ENCODE measurements at regions not wholly inside any gene's neighbourhood (a gene's known extent, or its start where the extent isn't known, plus 50 kb on each side); places are given as distances from the start of the nearest gene placed in this dataset.

- Histone ChIP-seq H3K4me1 (replicated peaks; ENCODE audit: insufficient read depth) (no peaks in the 10 kb centered on the region), H2AFZ (no peak overlapping the region), H3K79me2 (ENCODE audit: low read depth) (no peaks in the 10 kb centered on the region), H4K20me1 (ENCODE audit: insufficient read depth) (no peaks in the 10 kb centered on the region), H3K9me2 (ENCODE audit: insufficient read depth) (no peaks in the 10 kb centered on the region), H3K4me3 (no peak overlapping the region), H3K27ac (no peak overlapping the region), H3K36me3 (ENCODE audit: low read depth) (no peaks in the 10 kb centered on the region), H3K9me3 (ENCODE audit: insufficient read depth, low read depth) (no peaks in the 10 kb centered on the region), H3F3A (ENCODE audit: insufficient read depth, low read depth) (no peaks in the 10 kb centered on the region), H3K27me3 (ENCODE audit: insufficient read depth, low read depth) (no peaks in the 10 kb centered on the region), H3K4me2 (no peak overlapping the region)
- CTCF ChIA-PET = no interaction called here
- intact Hi-C loops (cut with micrococcal nuclease; ENCODE audit: unreplicated experiment) = no loop called here
- DNase-seq = no peak
- TF ChIP-seq CTCF (conservative IDR thresholded peaks at IDR 0.05) (no peak), EZH2 (IDR thresholded peaks at IDR 0.05; ENCODE audit: low read depth) (no peak)
- BruUV-seq (replicated peaks) = no TSS peak
- POLR2A ChIA-PET (ENCODE audit: unreplicated experiment) = no interaction called here
Measured at GRCh38 chr10:108582387-108582786, 1340.9 kb downstream of the XPNPEP1 start.

GRCh38 chr10:108578258-108578657 lies 1345.1 kb downstream of the XPNPEP1 start:
- ChIA-PET POLR2A (ENCODE audit: unreplicated experiment) (no interaction called here), CTCF (no interaction called here)
- no peak overlapping the region for H2AFZ ChIP-seq
- H3K4me2 ChIP-seq = no peak overlapping the region
- no peak for TF ChIP-seq CTCF (conservative IDR thresholded peaks at IDR 0.05)
- TF ChIP-seq EZH2 (IDR thresholded peaks at IDR 0.05; ENCODE audit: low read depth) = no peak
- no peaks in the 10 kb centered on the region for H3K36me3 ChIP-seq (ENCODE audit: low read depth)
- no peaks in the 10 kb centered on the region for H3F3A ChIP-seq (ENCODE audit: insufficient read depth, low read depth)
- intact Hi-C loops (cut with micrococcal nuclease; ENCODE audit: unreplicated experiment) = no loop called here
- no peaks in the 10 kb centered on the region for H3K27me3 ChIP-seq (ENCODE audit: insufficient read depth, low read depth)
- H3K9me3 ChIP-seq (ENCODE audit: insufficient read depth, low read depth) = no peaks in the 10 kb centered on the region
- no peak overlapping the region for H3K4me3 ChIP-seq
- DNase-seq = no peak
- no peaks in the 10 kb centered on the region for H3K9me2 ChIP-seq (ENCODE audit: insufficient read depth)
- H3K27ac ChIP-seq = no peak overlapping the region
- H3K79me2 ChIP-seq (ENCODE audit: low read depth) = no peaks in the 10 kb centered on the region
- no TSS peak for BruUV-seq (replicated peaks)
- H3K4me1 ChIP-seq (replicated peaks; ENCODE audit: insufficient read depth) = no peaks in the 10 kb centered on the region
- no peaks in the 10 kb centered on the region for H4K20me1 ChIP-seq (ENCODE audit: insufficient read depth)

GRCh38 chr10:108574233-108574632 lies 1349.1 kb downstream of the XPNPEP1 start:
- ChIA-PET POLR2A (ENCODE audit: unreplicated experiment) (no interaction called here), CTCF (no interaction called here)
- Histone ChIP-seq H2AFZ (no peak overlapping the region), H3K4me3 (no peak overlapping the region), H4K20me1 (ENCODE audit: insufficient read depth) (no peaks in the 10 kb centered on the region), H3K4me1 (replicated peaks; ENCODE audit: insufficient read depth) (no peaks in the 10 kb centered on the region), H3K27ac (no peak overlapping the region), H3K27me3 (ENCODE audit: insufficient read depth, low read depth) (no peaks in the 10 kb centered on the region), H3K9me3 (ENCODE audit: insufficient read depth, low read depth) (no peaks in the 10 kb centered on the region), H3F3A (ENCODE audit: insufficient read depth, low read depth) (no peaks in the 10 kb centered on the region), H3K79me2 (ENCODE audit: low read depth) (no peaks in the 10 kb centered on the region), H3K9me2 (ENCODE audit: insufficient read depth) (no peaks in the 10 kb centered on the region), H3K4me2 (no peak overlapping the region), H3K36me3 (ENCODE audit: low read depth) (no peaks in the 10 kb centered on the region)
- no peak for DNase-seq
- no TSS peak for BruUV-seq (replicated peaks)
- TF ChIP-seq EZH2 (IDR thresholded peaks at IDR 0.05; ENCODE audit: low read depth) (no peak), CTCF (conservative IDR thresholded peaks at IDR 0.05) (no peak)
- intact Hi-C loops (cut with micrococcal nuclease; ENCODE audit: unreplicated experiment) = no loop called here

All from PC-9 (cell line).